ENCODE measurements at regions not wholly inside any gene's neighbourhood (a gene's known extent, or its start where the extent isn't known, plus 50 kb on each side); places are given as distances from the start of the nearest gene placed in this dataset.

GRCh38 chr5:29822521-29822920 lies 1371.0 kb upstream of the CDH6 start:
- TF ChIP-seq CTCF (IDR thresholded peaks at IDR 0.05) (no peak), POLR2A (IDR thresholded peaks at IDR 0.05) (no peak)

Data from Peyer's patch (tissue), 4 donors.